CD14-positive monocyte (primary cell): ENCODE measurements at regions not wholly inside any gene's neighbourhood (a gene's known extent, or its start where the extent isn't known, plus 50 kb on each side); places are given as distances from the start of the nearest gene placed in this dataset.

Source experiments
- DNase-seq, 3 donors: peaks; one replicate each; pipeline ENCODE4 v3.0.0-alpha.2; 2011 to 2022
- H2AFZ ChIP-seq: 2 replicates; pipeline ENCODE4 v1.6.0; 2012; ENCODE audit warnings: mild to moderate bottlenecking, low read depth, low read length, inconsistent platforms; ENCODE audit not compliant: insufficient read depth, poor library complexity, severe bottlenecking
- H3K27ac ChIP-seq, 2 donors: 1 replicate in 1 of 2; 2 replicates in 1 of 2; pipeline ENCODE4 v1.5.1; 2012 to 2013; ENCODE audit warnings: low read length in 2 of 2, control low read depth in 1 of 2, inconsistent platforms in 1 of 2, low read depth in 1 of 2, mild to moderate bottlenecking in 1 of 2
- H3K27me3 ChIP-seq, 2 donors: one replicate each; pipeline versions ENCODE4 v1.6.0 to v1.6.1; 2011 to 2013; ENCODE audit warnings: low read length in 2 of 2; ENCODE audit not compliant: control insufficient read depth in 2 of 2, insufficient read depth in 2 of 2
- H3K36me3 ChIP-seq, 2 donors: replicated peaks in 1 of 2; 1 replicate in 1 of 2; 2 replicates in 1 of 2; pipeline versions ENCODE4 v1.5.1 to v1.6.1; 2012 to 2013; ENCODE audit warnings: low read length in 2 of 2, control low read depth in 1 of 2, inconsistent platforms in 1 of 2, mild to moderate bottlenecking in 1 of 2; ENCODE audit not compliant: insufficient read depth in 2 of 2, control insufficient read depth in 1 of 2
- H3K4me1 ChIP-seq, 2 donors: 1 replicate in 1 of 2; 2 replicates in 1 of 2; pipeline versions ENCODE4 v1.5.1 to v1.6.1; 2012 to 2013; ENCODE audit warnings: low read length in 2 of 2, control low read depth in 1 of 2, inconsistent platforms in 1 of 2, mild to moderate bottlenecking in 1 of 2, moderate library complexity in 1 of 2; ENCODE audit not compliant: insufficient read depth in 2 of 2, control insufficient read depth in 1 of 2
- H3K4me2 ChIP-seq: replicated peaks from 2 replicates; pipeline ENCODE3; 2012; ENCODE audit warnings: low read length, moderate library complexity, mild to moderate bottlenecking; ENCODE audit not compliant: poor library complexity, severe bottlenecking; ENCODE audit errors: extremely low read depth
- H3K4me3 ChIP-seq, 3 experiments: fragments of 200-600 bp in 1 of 3; sonication (generic) in 1 of 3; replicated peaks in 1 of 3; 1 replicate in 2 of 3; 2 replicates in 1 of 3; pipeline ENCODE4 v1.5.1; 2011 to 2013; ENCODE audit warnings: low read length in 3 of 3, mild to moderate bottlenecking in 3 of 3, control low read depth in 2 of 3, low read depth in 2 of 3, inconsistent platforms in 1 of 3, moderate library complexity in 1 of 3
- H3K79me2 ChIP-seq: 2 replicates; pipeline ENCODE4 v1.6.0; 2012; ENCODE audit warnings: mild to moderate bottlenecking, control low read depth, inconsistent platforms, low read length, moderate library complexity; ENCODE audit not compliant: insufficient read depth
- H3K9ac ChIP-seq: 2 replicates; pipeline ENCODE4 v1.6.0; 2017; ENCODE audit warnings: low read length, mild to moderate bottlenecking; ENCODE audit not compliant: insufficient read depth, poor library complexity, severe bottlenecking
- H3K9me3 ChIP-seq, 2 donors: replicated peaks in 1 of 2; 1 replicate in 1 of 2; 2 replicates in 1 of 2; pipeline versions ENCODE4 v1.5.1 to v1.6.1; 2012 to 2013; ENCODE audit warnings: low read length in 2 of 2, control low read depth in 1 of 2; ENCODE audit not compliant: control insufficient read depth in 1 of 2, insufficient read depth in 1 of 2
- H4K20me1 ChIP-seq: 2 replicates; pipeline ENCODE4 v1.6.0; 2012; ENCODE audit warnings: mild to moderate bottlenecking, low read length, control low read depth, moderate library complexity; ENCODE audit not compliant: insufficient read depth
- H3K27ac Mint-ChIP-seq, 7 donors: one replicate each; pipeline ENCODE4 v1.8.0; 2020; ENCODE audit warnings: mild to moderate bottlenecking in 7 of 7, mixed read lengths in 7 of 7, moderate library complexity in 6 of 7, inconsistent platforms in 2 of 7
- H3K27me3 Mint-ChIP-seq, 3 donors: one replicate each; pipeline ENCODE4 v1.8.0; 2021 to 2022; ENCODE audit warnings: low read depth in 3 of 3, mild to moderate bottlenecking in 3 of 3, mixed read lengths in 3 of 3, moderate library complexity in 3 of 3, inconsistent platforms in 1 of 3
- H3K36me3 Mint-ChIP-seq, 2 donors: one replicate each; pipeline ENCODE4 v1.8.0; 2020; ENCODE audit warnings: mixed read lengths in 2 of 2, inconsistent platforms in 1 of 2, mild to moderate bottlenecking in 1 of 2
- H3K4me1 Mint-ChIP-seq: one replicate; pipeline ENCODE4 v1.8.0; 2020; ENCODE audit warnings: mild to moderate bottlenecking, mixed read lengths
- H3K4me3 Mint-ChIP-seq, 2 donors: one replicate each; pipeline ENCODE4 v1.8.0; 2020; ENCODE audit warnings: mild to moderate bottlenecking in 2 of 2, mixed read lengths in 2 of 2, moderate library complexity in 1 of 2
- H3K9me3 Mint-ChIP-seq, 7 donors: one replicate each; pipeline ENCODE4 v1.8.0; 2020 to 2022; ENCODE audit warnings: mixed read lengths in 7 of 7, mild to moderate bottlenecking in 6 of 7, moderate library complexity in 6 of 7, inconsistent platforms in 2 of 7
- WGBS: methylation state at CpG from one replicate; pipeline ENCODE4 v1.1.5; 2013; ENCODE audit warnings: missing lambda C conversion rate; ENCODE audit not compliant: insufficient coverage; 5-methylcytosine and 5-hydroxymethylcytosine counted together
- intact Hi-C, 2 donors: fragments of 100-400 bp; cut with micrococcal nuclease; formaldehyde crosslinking; loops; one replicate each; pipeline versions ENCODE4 v1.15.0 to v1.15.1; 2023
- TF ChIP-seq, protein P1 (sequence below): fragments of 200-600 bp; IDR thresholded peaks from one replicate; pipeline ENCODE4 v1.8.0; 2022; ENCODE audit warnings: antibody characterized with exemption, mild to moderate bottlenecking

DNA sequence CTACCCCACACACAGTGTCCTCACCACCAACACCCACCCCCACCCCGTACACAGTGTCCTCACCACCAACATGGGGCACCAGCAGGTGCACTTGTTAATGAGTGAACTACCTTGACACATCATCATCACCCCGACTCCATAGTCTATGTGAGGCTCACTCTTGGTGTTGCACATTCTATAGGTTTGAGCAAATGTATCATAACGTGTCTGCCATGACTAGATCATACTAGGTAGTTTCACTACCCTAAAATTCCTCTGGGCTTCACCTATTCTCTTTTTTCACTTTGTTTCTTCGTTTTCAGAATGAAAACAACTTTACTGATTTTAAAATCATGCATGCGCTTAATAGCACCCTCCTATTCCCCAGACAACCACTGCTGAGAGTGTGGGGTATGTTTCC, 102.6 kb upstream of the SLC6A6 start:
- no peak overlapping the region for H3K27ac ChIP-seq
- H4K20me1 ChIP-seq: no peaks in the 10 kb centered on the region
- Mint-ChIP-seq H3K4me3 (no peak overlapping the region), H3K36me3 (no peaks in the 10 kb centered on the region), H3K27ac (no peak overlapping the region), H3K4me1 (peaks cover 23% of the 10 kb centered on the region), H3K27me3 (peaks cover 7 to 29% (median 19%) of the 10 kb centered on the region in 3 donors), H3K9me3 (peaks cover 0 to 1% (median 0%) of the 10 kb centered on the region in 7 donors)
- H3K9me3 ChIP-seq: no peaks in the 10 kb centered on the region
- intact Hi-C loops: no loop called here
- peaks cover 5% of the 10 kb centered on the region in 2 donors for H3K4me1 ChIP-seq
- TF ChIP-seq, protein P1, sequence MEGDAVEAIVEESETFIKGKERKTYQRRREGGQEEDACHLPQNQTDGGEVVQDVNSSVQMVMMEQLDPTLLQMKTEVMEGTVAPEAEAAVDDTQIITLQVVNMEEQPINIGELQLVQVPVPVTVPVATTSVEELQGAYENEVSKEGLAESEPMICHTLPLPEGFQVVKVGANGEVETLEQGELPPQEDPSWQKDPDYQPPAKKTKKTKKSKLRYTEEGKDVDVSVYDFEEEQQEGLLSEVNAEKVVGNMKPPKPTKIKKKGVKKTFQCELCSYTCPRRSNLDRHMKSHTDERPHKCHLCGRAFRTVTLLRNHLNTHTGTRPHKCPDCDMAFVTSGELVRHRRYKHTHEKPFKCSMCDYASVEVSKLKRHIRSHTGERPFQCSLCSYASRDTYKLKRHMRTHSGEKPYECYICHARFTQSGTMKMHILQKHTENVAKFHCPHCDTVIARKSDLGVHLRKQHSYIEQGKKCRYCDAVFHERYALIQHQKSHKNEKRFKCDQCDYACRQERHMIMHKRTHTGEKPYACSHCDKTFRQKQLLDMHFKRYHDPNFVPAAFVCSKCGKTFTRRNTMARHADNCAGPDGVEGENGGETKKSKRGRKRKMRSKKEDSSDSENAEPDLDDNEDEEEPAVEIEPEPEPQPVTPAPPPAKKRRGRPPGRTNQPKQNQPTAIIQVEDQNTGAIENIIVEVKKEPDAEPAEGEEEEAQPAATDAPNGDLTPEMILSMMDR: no peak
- H2AFZ ChIP-seq: no peak overlapping the region
- H3K36me3 ChIP-seq: no peaks in the 10 kb centered on the region
- WGBS: no CpG with 5 or more reads among the region's 5 CpGs
- H3K27me3 ChIP-seq: peaks cover 4 to 20% of the 10 kb centered on the region in 2 donors
- no peak overlapping the region for H3K4me2 ChIP-seq
- no peak overlapping the region for H3K9ac ChIP-seq
- no peak overlapping the region for H3K4me3 ChIP-seq
- H3K79me2 ChIP-seq: no peaks in the 10 kb centered on the region
- no peak for DNase-seq

DNA sequence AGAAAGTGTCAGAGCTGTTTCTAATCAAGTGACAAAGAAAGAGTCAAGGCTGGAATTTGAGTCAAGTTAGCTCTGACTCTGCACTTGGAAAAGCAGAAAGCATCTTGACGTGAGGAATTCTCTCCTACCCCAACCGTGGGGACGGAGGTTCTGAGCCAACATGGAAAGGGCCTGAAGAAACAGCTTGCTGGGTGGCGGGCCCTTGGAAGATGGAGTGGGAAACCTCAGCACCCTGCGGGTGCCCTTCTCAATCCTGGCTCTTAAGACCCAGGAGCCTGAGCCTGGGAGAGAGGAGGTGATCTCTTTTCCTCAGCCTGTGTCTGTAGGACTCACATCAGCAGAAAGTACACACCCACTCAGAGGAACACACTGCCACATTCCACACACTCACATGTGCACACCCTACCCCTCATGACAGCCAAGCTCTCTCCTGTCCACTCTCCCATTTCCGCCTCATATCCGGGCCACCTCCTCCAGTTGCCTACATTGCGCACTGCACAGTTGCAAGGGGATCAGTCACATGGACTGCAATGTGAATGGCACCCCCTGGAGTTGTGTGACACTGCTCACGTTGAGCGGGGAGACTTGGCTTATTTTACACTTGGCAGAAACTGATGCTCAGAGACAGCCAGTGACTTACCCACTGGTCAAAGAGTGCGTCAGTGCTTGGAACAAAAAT, 101.5 kb upstream of the SLC6A6 start:
- H3K4me1 ChIP-seq: peaks cover 16% of the 10 kb centered on the region in 2 donors
- H3K27me3 ChIP-seq: peaks cover 4 to 20% of the 10 kb centered on the region in 2 donors
- H3K27ac ChIP-seq: no peak overlapping the region
- Mint-ChIP-seq H3K27ac (peak overlapping the region in 2 of 7 donors; percentile 35 to 64), H3K9me3 (peaks cover 0 to 1% (median 0%) of the 10 kb centered on the region in 7 donors), H3K4me1 (peaks cover 34% of the 10 kb centered on the region), H3K27me3 (peaks cover 7 to 27% (median 16%) of the 10 kb centered on the region in 3 donors), H3K36me3 (no peaks in the 10 kb centered on the region), H3K4me3 (peak overlapping the region in 1 of 2 donors; percentile 46)
- intact Hi-C loops: no loop called here
- H3K9me3 ChIP-seq: no peaks in the 10 kb centered on the region
- H3K79me2 ChIP-seq: no peaks in the 10 kb centered on the region
- DNase-seq: no peak
- no peak overlapping the region for H2AFZ ChIP-seq
- H4K20me1 ChIP-seq: no peaks in the 10 kb centered on the region
- WGBS: 92% methylated on average over 5 of the region's 11 CpGs
- no peak overlapping the region for H3K9ac ChIP-seq
- TF ChIP-seq, protein P1: no peak
- H3K4me2 ChIP-seq: no peak overlapping the region
- no peak overlapping the region for H3K4me3 ChIP-seq
- H3K36me3 ChIP-seq: no peaks in the 10 kb centered on the region
